Endothelial cell of umbilical vein (primary cell): ENCODE measurements at regions not wholly inside any gene's neighbourhood (a gene's known extent, or its start where the extent isn't known, plus 50 kb on each side); places are given as distances from the start of the nearest gene placed in this dataset.

Experiments
- EZH2 ChIP-seq: IDR thresholded peaks from 2 replicates; pipeline ENCODE4 v1.6.1; 2012; ENCODE audit warnings: borderline replicate concordance, low read depth, mild to moderate bottlenecking, moderate library complexity, low read length, inconsistent platforms; ENCODE audit not compliant: severe bottlenecking
- POLR2A ChIP-seq: IDR thresholded peaks from 2 replicates; pipeline ENCODE4 v1.6.1; 2012; ENCODE audit warnings: low read depth, mild to moderate bottlenecking, control low read depth, low read length

- TF ChIP-seq POLR2A (no peak), EZH2 (no peak)
Measured at GRCh38 chr6:141953072-141953471, 179.7 kb upstream of the GJE1 start.
